NCI-H748 (cell line): ENCODE measurements at regions not wholly inside any gene's neighbourhood (a gene's known extent, or its start where the extent isn't known, plus 50 kb on each side); places are given as distances from the start of the nearest gene placed in this dataset.

Experiments
- DNase-seq: peaks from one replicate; lab custom pipeline; 2025; ENCODE audit not compliant: unreplicated experiment; lab: John Stamatoyannopoulos, UW

DNA sequence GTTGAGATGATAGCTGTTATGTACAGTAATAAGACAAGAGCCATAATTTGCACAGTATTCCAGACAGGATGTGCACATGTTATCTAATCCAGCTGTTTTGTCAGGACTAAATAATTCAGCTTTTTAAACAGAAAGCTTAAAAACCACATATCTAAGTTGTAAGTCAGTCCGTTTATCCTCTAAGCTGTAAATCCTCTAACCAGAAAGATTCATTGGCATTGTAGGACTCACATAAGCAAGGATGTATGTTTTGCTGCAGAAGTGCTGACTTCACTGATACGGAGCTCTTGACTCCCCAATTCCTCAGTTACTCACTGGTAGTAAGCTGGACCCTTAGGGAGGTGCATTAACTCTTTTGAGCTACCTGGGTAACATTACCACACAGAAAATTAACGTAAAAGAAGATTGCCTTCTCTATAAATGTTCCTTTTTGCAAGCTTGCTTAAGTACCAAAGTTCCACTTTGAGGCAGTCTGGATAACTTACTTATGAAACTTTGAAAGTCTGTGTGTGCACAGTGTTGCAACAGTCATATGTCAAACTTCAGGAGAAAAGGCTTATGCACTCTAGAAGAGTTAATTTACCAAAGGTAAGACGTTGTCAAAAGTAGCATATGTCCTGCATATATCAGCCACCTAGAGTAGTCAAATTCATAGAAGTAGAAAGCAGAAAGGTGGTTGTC lies 58.3 kb upstream of the MAGEB2 start:
- DNase-seq, result no peak

GRCh38 chrX:30161043-30161442 lies 54.3 kb upstream of the MAGEB2 start:
- DNase-seq, result no peak
